Testis (tissue), 2 donors: ENCODE measurements at regions not wholly inside any gene's neighbourhood (a gene's known extent, or its start where the extent isn't known, plus 50 kb on each side); places are given as distances from the start of the nearest gene placed in this dataset.

Experiments used
- DNase-seq: peaks from one replicate; pipeline ENCODE4 v3.0.0-alpha.2; 2019
- H3K27ac ChIP-seq, 2 donors: fragments of 200-600 bp; sonication (generic); one replicate each; pipeline ENCODE4 v1.5.1; 2019
- H3K27me3 ChIP-seq: fragments of 200-600 bp; sonication (generic); one replicate; pipeline ENCODE4 v1.5.1; 2019
- H3K36me3 ChIP-seq: fragments of 200-600 bp; sonication (generic); one replicate; pipeline ENCODE4 v1.5.1; 2017; ENCODE audit warnings: low read depth; ENCODE audit errors: missing control alignments
- H3K4me1 ChIP-seq: fragments of 200-600 bp; sonication (generic); one replicate; pipeline ENCODE4 v1.5.1; 2019
- H3K4me3 ChIP-seq, 2 donors: fragments of 200-600 bp; sonication (generic); one replicate each; pipeline ENCODE4 v1.5.1; 2017 to 2019
- H3K9me3 ChIP-seq: fragments of 200-600 bp; sonication (generic); one replicate; pipeline ENCODE4 v1.5.1; 2017
- POLR2A ChIP-seq: fragments of 450-650 bp; IDR thresholded peaks from one replicate; pipeline ENCODE4 v1.6.1; 2017; ENCODE audit warnings: antibody characterized with exemption, mild to moderate bottlenecking, moderate library complexity
- WGBS, 2 donors: methylation state at CpG; one replicate each; pipeline ENCODE4 v1.1.5; 2018; 5-methylcytosine and 5-hydroxymethylcytosine counted together
- intact Hi-C: fragments of 100-400 bp; cut with DNase I; formaldehyde crosslinking; loops from one replicate; pipeline ENCODE4 v1.15.1; 2023; ENCODE audit warnings: low total_unique reads
- TF ChIP-seq, protein P1 (sequence below), 3 experiments: fragments of 450-650 bp in 2 of 3; fragments of 200-600 bp in 1 of 3; sonication (generic) in 1 of 3; IDR thresholded peaks; one replicate each; pipeline ENCODE4 v1.5.1; 2016 to 2019; ENCODE audit warnings: antibody characterized with exemption in 3 of 3, mild to moderate bottlenecking in 2 of 3, moderate library complexity in 1 of 3

DNA sequence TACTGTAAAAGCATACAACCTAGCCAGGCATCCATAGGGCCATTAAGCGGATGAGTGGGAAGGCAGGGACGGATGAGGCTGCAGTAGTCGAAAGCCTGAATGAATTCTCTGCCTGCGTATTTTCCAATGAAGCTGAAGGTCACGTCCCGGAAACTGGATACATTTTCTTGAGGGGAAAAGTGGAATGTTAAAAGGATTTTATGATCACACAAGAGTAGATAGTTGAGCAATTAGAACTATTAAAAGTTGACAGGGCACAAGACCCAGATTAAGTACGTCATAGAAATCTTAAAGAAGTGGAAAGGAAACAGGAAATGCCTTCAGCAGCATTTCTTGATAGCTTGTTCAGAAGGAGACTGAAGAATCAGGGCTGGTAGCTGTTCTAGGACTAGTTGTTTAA, 98.3 kb upstream of the CXXC4 start:
- Histone ChIP-seq H3K27ac (no peak overlapping the region), H3K9me3 (no peaks in the 10 kb centered on the region), H3K4me3 (peak overlapping the region in 1 of 2 donors; percentile 10), H3K4me1 (peaks cover 6% of the 10 kb centered on the region), H3K36me3 (no peaks in the 10 kb centered on the region), H3K27me3 (no peaks in the 10 kb centered on the region)
- WGBS, 2 donors, result 14 to 28% methylated on average over 7 of the region's 7 CpGs
- DNase-seq, result no peak
- intact Hi-C loops, result no loop called here
- no peak for TF ChIP-seq POLR2A
- TF ChIP-seq, protein P1, sequence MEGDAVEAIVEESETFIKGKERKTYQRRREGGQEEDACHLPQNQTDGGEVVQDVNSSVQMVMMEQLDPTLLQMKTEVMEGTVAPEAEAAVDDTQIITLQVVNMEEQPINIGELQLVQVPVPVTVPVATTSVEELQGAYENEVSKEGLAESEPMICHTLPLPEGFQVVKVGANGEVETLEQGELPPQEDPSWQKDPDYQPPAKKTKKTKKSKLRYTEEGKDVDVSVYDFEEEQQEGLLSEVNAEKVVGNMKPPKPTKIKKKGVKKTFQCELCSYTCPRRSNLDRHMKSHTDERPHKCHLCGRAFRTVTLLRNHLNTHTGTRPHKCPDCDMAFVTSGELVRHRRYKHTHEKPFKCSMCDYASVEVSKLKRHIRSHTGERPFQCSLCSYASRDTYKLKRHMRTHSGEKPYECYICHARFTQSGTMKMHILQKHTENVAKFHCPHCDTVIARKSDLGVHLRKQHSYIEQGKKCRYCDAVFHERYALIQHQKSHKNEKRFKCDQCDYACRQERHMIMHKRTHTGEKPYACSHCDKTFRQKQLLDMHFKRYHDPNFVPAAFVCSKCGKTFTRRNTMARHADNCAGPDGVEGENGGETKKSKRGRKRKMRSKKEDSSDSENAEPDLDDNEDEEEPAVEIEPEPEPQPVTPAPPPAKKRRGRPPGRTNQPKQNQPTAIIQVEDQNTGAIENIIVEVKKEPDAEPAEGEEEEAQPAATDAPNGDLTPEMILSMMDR (IDR thresholded peaks at IDR 0.05), result no peak

DNA sequence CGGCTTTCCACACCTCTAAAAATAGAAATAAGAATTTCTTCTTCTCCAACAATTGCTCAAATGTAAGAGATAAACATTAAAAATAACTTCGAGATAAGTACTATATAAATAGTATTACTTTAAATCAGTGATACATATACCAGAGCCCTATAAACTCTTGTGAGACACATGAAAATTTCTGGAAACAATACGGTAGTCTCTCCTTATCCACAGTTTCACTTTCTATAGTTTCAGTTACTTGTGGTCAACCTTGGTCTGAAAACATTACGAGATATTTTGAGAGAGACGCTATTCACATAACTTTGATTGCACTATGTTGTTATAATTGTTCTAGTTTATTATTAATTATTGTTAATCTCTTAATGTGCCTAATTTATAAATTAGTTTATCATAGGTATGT, 101.5 kb upstream of the CXXC4 start:
- no peak overlapping the region for H3K27ac ChIP-seq
- peaks cover 6% of the 10 kb centered on the region for H3K4me1 ChIP-seq
- no peaks in the 10 kb centered on the region for H3K9me3 ChIP-seq
- H3K27me3 ChIP-seq, result no peaks in the 10 kb centered on the region
- no peak for TF ChIP-seq POLR2A
- TF ChIP-seq, protein P1 (IDR thresholded peaks at IDR 0.05), result no peak
- intact Hi-C loops, result no loop called here
- DNase-seq, result no peak
- WGBS, 2 donors, result 84 to 85% methylated on average over 5 of the region's 5 CpGs
- no peaks in the 10 kb centered on the region for H3K36me3 ChIP-seq
- no peak overlapping the region for H3K4me3 ChIP-seq

DNA sequence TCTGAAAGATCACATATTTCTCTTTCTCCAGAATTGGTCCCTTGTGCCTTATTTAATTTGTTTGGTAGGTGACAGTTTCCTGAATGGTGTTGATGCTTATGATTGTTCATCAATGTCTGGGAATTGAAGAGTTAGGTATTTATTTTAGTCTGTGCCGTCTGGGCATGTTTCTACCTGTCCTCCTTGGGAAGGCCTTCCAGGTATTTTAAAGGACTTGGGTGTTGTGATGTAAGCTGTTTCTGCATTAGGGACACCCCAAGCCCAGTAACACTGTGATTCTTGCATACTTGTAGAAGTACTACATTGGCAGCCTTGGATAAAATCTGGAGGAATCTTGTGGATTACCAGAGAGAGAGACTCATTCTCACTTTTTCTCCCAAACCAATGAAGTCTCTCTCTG, 120.8 kb upstream of the CXXC4 start:
- Histone ChIP-seq H3K36me3 (no peaks in the 10 kb centered on the region), H3K9me3 (no peaks in the 10 kb centered on the region), H3K4me3 (no peak overlapping the region), H3K4me1 (no peaks in the 10 kb centered on the region), H3K27ac (no peak overlapping the region), H3K27me3 (no peaks in the 10 kb centered on the region)
- intact Hi-C loops, result no loop called here
- TF ChIP-seq, protein P1 (IDR thresholded peaks at IDR 0.05), result no peak
- TF ChIP-seq POLR2A, result no peak
- DNase-seq, result no peak
- WGBS, 2 donors, result 93 to 97% methylated on average over 1 of the region's 1 CpG

DNA sequence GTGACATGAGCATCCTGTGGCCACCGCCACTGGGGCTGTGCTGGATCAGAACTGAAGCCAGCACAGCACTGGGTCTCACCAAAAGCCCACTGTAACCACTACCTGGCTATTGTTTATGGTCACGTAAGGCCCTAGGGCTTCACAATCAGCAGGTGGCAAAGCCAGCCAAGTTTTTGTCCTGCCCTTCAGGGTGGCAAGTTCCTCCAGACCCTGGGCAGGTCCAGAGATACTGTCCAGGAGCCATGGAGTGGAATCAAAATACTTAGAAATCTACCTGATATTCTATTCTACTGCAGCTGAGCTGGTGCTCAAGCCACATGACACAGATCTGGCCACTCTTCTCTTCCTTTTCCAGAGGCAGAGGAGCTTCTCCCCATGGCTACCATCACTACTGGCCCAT, 121.2 kb upstream of the CXXC4 start:
- Histone ChIP-seq H3K4me3 (no peak overlapping the region), H3K27ac (no peak overlapping the region), H3K36me3 (no peaks in the 10 kb centered on the region), H3K4me1 (no peaks in the 10 kb centered on the region), H3K9me3 (no peaks in the 10 kb centered on the region), H3K27me3 (no peaks in the 10 kb centered on the region)
- DNase-seq, result no peak
- TF ChIP-seq, protein P1 (IDR thresholded peaks at IDR 0.05), result no peak
- TF ChIP-seq POLR2A, result no peak
- intact Hi-C loops, result no loop called here
- WGBS, 2 donors, result 91 to 100% methylated on average over 1 to 2 of the region's 2 CpGs

DNA sequence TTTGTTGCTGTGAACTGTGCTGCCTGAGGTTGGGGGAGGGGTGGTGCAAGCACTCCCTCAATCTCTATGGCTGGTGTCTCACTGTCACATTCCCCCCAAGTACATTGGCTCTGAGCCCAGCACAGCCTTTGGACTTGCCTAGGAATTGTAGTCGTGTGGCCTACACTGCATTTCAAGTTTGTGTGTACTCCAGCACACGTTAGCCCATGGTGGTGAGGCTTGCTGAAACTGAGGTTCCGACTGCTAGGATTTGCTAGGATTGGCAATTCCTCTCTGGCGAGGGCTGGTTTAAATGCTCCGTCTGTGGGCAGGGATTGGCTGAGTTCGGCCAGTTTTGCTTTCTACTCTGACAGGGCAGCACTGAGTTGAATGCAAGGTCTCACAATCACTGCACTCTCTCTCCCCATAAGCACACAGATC, 121.7 kb upstream of the CXXC4 start:
- Histone ChIP-seq H3K4me3 (no peak overlapping the region), H3K4me1 (no peaks in the 10 kb centered on the region), H3K36me3 (no peaks in the 10 kb centered on the region), H3K9me3 (no peaks in the 10 kb centered on the region), H3K27ac (no peak overlapping the region), H3K27me3 (no peaks in the 10 kb centered on the region)
- intact Hi-C loops, result no loop called here
- TF ChIP-seq, protein P1 (IDR thresholded peaks at IDR 0.05), result no peak
- TF ChIP-seq POLR2A, result no peak
- WGBS, 2 donors, result 35 to 53% methylated on average over 6 of the region's 6 CpGs
- DNase-seq, result no peak
